ENCODE measurements at regions not wholly inside any gene's neighbourhood (a gene's known extent, or its start where the extent isn't known, plus 50 kb on each side); places are given as distances from the start of the nearest gene placed in this dataset.

DNA sequence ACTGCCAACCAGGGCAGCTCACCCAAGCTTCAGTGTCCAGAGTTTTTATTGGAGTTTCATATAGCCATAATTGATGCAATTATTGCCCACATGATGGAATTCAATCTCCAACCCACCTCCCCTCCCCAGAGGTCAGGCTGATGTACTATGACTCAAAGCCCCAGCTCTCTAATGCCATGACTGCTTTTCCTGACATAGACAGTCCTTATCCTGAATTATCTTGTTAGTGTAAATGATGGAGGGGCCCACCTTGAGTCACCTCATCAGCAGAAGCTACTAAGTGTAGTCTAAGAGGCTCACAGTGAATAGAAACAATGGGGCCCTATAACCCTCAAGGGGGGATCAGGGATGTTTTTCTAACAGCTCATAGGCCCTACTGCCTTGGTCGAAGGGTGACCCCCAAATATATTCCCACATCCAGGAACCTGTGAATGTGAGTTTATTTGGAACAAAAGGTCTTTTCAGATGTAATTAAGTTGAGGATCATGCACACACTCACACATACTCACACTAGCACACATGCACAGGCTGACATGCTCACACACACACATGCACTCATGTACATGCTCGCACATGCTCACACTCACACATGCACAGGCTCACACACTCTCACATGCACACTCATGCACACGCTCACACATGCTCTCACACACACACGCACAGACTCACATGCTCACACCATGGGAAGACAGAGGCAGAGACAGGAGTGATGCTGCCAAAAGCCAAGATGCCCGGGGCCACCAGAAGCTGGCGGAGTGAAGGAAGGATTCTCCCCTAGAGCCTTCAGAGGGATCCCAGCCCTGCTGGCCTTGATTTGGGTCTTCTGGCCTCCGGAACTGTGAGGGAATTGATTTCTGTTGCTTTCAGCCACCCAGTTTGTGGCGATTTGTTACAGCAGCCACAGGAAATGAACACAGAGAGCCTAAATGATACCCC lies 131.2 kb upstream of the SMAD3 start:
- no peak for DNase-seq

GRCh38 chr15:66934868-66935520 lies 130.4 kb upstream of the SMAD3 start:
- no peak for DNase-seq

DNA sequence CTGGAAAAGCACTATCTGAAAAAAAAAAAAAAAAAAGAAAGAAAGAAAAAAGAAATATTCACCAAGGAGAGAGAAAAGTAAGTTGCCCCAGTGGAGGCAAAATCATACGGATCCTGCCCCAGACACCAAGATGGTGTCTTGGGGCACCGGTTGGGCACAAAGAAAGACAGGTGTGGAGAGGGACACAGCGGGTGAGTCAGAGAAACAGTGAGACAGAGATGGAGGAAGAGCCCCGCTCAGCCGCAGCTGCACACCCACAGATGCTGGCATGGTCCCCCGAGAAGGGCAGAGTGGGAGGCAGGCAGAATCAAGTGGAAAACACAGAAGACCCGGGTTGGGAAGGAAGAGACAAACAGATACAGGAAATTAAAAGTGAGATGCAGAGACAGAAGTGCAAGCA lies 129.7 kb upstream of the SMAD3 start:
- no peak for DNase-seq

DNA sequence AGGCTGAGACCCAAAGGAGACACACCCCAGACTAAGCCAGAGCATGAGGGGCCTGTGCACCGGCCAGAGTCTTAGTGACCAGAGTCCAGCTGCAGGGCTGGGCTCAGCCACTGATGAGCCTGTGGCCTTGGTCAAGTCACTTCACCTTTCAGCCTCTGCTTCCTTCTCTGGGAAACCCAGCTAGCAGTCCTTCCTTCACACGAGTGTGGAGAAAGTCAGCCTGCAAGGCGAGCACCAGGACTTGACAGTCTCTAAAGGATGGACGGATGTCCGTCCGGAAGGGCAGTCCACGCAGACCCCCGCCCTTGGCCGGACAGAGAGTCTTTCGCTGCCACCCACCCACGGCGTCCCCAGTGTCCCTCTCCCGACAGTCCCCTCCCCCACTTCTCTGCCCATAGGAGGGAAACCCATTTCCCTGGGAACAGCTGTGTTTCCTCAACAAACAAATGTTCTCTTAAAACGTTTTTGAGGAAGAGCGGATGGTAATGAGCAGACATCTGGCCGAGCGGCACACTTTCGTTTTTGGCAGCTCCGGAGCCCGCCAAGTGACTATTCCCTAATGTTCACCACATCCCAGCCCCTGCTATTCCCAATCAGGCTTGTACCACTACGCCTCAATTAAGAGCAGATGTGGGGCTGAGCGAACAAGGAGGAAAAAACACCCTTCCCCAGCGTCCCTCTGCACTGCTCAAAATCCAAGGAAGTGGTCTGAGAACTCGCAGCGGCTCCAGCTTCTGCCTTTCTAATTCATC lies 129.1 kb upstream of the SMAD3 start:
- no peak for DNase-seq

DNA sequence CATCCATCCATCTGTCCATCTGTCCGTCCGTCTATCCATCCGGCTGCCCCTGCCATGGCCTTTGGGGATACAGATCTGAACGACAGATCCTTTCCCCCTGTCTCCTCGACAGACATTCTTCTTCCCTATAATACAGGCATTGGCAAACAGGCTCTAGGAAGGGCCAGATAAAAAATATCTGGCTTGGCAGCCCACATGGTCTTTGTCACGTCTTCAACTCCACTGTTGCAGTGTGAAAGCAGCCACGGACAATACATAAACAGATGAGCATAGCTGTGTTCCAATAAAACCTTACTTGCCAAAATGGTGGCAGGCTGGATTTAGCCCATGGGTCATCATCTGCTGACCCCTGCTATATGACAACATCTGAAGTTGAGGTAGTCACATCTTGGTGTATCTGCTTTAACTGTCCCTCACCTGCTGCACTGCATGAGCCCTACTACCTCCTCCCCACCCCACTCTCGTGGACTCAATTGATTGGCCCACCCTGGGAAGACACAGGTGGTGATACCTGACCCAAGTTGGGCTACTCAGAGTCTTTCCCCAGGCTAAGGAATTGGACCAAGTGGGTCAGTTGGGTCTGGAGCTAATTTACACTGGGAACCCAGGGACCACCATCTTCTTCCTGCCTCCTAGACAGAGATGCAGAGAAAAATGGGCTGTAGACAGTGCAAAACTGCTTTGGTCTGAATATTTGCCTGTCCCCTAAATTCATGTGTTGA lies 128.4 kb upstream of the SMAD3 start:
- no peak for DNase-seq

- no peak for DNase-seq
Measured at GRCh38 chr15:66937588-66937987, 127.8 kb upstream of the SMAD3 start.

GRCh38 chr15:66938114-66938830 lies 127.1 kb upstream of the SMAD3 start:
- DNase-seq = no peak

DNA sequence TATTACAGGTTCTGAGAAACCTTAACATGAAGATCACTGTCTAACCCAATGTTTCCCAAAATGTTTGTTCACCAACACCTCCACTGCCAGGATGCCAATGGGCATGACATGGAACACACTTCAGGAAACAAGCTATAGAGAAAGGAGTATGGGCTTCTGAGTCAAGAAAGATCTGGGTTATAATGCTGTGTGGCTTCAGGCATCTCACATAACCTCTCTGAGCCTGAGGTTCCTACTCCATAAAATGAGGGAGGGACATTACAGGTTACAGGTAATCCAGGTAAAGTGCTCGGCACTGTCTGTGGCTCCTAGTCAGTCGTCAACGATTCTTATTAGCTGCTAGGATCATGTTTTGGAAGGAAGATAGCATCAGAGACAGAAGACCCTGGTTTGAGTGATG lies 126.4 kb upstream of the SMAD3 start:
- no peak for DNase-seq

- DNase-seq = no peak
Measured at GRCh38 chr15:66939451-66940023, 125.9 kb upstream of the SMAD3 start.

DNA sequence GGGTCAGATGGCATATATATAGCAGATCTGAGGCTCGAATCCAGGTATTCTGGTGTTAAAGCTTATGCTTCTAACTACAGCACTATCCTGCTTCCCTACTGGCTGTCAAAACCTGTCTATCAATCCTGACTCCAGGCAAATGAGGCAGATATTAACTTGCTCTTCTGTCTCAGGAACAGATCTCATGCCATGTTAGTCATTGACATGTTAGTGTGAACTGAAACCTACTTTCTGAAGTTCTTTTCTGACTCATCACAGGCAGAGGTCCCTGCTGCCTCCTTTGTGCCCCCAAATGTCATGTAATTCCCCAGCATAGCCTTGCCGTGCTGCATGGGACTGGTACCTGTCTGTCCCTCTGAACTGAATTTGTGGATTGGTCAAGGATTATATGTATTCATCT lies 125.0 kb upstream of the SMAD3 start:
- no peak for DNase-seq

DNA sequence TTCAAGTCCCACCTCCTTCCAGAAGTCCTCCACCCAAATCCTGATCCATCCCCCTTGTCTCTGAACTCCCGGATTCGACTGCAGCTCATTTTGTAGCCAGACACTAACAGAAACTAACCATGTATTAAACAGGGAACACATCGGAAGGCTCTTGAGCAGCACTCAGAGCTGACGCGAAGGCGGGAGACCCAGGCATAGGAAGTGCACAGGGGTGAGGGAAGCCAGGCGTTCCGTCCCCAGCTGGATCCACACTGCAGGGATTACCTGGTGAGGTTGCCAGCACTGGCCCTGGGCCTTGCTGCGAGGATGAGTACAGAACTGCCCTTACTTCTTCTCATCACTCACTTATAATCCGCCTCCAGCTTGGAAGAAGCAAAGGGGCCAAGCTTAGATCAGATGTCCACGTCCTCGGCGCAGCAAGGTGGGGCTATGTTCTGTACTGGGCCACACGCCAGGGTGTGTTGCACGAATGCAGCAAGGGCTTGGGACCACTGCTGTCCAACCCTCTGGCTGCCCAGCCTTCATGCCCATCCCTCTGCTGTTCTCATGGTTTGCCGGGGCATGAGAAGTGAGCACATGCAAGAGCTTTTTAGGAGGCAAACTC lies 124.2 kb upstream of the SMAD3 start:
- no peak for DNase-seq

DNA sequence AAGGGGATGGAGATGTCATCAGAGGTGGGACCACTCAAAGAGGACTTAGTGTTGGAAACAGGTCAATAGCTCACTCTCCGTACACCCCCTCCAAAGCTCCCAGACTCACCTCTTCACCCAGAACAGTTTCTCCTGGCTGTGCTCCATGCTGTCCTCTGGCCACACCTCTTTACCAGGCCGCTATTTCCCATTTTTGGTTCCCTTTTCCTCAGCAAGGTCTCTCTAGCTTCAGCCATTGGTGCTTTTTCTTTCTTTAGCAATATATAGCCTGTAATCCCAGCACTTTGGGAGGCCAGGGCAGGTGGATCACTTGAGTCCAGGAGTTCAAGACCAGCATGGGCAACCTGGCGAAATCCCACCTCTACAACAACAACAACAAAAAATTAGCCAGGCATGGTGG lies 123.6 kb upstream of the SMAD3 start:
- no peak for DNase-seq

- no peak for DNase-seq
Measured at GRCh38 chr15:66942649-66943390, 122.6 kb upstream of the SMAD3 start.

GRCh38 chr15:66943456-66944095 lies 121.8 kb upstream of the SMAD3 start:
- DNase-seq = no peak

DNA sequence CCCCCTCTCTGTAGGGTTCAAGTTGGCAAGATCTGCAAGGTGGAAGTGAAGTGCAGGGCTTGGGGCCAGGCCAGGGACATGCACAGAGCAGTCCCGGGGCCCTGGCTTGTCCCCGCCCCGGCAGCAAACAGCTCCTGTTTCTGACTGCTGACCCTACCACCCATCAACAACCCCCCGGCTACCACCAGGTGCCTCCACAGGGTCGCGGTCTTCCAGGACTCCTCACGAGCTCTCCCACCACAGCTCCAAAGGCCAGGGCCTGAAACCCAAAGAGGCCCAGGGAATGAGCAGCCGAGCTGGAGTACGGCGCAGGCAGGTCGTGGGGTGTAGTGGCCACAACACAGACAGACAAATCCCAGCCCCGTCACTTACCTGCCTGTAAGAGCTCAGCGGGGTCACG lies 121.3 kb upstream of the SMAD3 start:
- DNase-seq = no peak

DNA sequence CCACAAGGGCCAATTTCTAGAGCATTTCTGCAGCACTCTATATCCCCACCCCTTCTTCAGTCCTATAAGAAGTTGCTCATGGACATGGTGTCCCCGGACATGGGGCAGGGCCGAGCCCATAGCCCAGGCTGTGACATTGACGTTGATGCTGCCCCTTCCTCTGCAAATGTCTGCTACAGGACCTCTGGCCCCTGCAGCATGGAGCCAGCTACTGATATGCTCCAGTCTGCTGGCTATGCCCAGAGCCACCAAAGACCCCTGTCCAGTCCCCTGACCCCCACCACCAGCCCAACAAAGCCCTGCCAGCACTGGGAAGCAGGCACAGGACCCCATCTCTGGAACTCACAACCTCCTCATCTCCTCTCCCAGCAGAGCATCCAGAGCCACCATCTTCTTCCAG lies 120.1 kb upstream of the SMAD3 start:
- DNase-seq = no peak

DNA sequence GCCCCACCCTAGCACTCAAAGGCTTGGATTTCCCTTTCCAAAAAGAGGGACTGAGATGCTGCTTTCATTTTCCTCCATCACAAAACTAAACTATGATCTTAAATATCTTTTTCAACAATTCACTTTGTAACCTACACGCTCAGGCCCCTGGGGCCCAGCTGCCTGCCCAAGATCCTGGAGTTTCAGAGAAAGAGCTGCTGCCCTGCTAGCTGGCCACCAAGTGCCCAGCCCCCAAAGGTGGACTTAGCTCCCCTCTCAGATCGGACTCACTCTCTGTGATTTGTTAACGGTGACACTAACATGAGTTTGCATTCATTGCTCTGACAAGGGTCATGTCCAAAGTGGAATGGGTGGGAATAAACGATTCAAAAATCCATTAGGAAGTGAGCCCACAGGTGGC lies 119.6 kb upstream of the SMAD3 start:
- no peak for DNase-seq

GRCh38 chr15:66946578-66947164 lies 118.7 kb upstream of the SMAD3 start:
- DNase-seq = peak; percentile 75

GRCh38 chr15:66947471-66947870 lies 117.9 kb upstream of the SMAD3 start:
- no peak for DNase-seq

GRCh38 chr15:66948294-66948693 lies 117.1 kb upstream of the SMAD3 start:
- no peak for DNase-seq

All from CD4-positive, alpha-beta T cell treated with Interleukin-4 for 4 hours (primary cell).